ENCODE measurements at regions not wholly inside any gene's neighbourhood (a gene's known extent, or its start where the extent isn't known, plus 50 kb on each side); places are given as distances from the start of the nearest gene placed in this dataset.

DNA sequence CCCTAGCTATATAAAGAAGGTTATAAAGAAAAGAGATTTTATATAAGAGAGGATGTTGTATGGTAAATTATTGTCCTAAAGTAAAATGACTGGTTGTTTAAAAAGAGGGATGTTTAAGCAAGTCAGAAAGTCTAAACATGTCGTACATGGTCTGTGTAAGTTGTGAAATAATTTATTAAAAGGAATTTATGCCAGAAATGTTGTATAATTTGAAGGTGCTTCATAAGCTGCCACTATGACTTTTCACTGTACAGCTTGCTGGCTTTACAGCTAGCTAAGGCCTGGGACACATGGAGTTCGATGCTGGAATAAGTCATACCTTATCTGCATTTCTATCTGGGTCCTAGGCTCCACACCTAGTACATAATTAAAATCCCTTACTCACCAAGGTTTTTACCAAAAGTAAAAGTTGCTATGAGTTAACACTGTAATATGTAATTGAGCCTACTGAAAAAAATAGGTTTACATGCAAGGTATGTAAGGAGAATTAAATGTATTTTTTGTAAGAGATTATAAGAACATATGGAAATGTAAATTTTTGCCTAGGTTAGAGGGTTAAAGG, 59.0 kb upstream of the EDEM3 start:
- TF ChIP-seq POLR2A (IDR thresholded peaks at IDR 0.05) (no peak), POLR2AphosphoS5 (IDR thresholded peaks at IDR 0.05) (no peak)
- TF ChIP-seq, protein P1, sequence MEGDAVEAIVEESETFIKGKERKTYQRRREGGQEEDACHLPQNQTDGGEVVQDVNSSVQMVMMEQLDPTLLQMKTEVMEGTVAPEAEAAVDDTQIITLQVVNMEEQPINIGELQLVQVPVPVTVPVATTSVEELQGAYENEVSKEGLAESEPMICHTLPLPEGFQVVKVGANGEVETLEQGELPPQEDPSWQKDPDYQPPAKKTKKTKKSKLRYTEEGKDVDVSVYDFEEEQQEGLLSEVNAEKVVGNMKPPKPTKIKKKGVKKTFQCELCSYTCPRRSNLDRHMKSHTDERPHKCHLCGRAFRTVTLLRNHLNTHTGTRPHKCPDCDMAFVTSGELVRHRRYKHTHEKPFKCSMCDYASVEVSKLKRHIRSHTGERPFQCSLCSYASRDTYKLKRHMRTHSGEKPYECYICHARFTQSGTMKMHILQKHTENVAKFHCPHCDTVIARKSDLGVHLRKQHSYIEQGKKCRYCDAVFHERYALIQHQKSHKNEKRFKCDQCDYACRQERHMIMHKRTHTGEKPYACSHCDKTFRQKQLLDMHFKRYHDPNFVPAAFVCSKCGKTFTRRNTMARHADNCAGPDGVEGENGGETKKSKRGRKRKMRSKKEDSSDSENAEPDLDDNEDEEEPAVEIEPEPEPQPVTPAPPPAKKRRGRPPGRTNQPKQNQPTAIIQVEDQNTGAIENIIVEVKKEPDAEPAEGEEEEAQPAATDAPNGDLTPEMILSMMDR (IDR thresholded peaks at IDR 0.05): no peak

All from prostate gland (tissue), 2 donors.